ENCODE measurements at regions not wholly inside any gene's neighbourhood (a gene's known extent, or its start where the extent isn't known, plus 50 kb on each side); places are given as distances from the start of the nearest gene placed in this dataset.
"Not testable (repeated sequence)": the region's sequence is repeated elsewhere in the genome, so short reads cannot be mapped to it uniquely, and the experiment has no call there.

DNA sequence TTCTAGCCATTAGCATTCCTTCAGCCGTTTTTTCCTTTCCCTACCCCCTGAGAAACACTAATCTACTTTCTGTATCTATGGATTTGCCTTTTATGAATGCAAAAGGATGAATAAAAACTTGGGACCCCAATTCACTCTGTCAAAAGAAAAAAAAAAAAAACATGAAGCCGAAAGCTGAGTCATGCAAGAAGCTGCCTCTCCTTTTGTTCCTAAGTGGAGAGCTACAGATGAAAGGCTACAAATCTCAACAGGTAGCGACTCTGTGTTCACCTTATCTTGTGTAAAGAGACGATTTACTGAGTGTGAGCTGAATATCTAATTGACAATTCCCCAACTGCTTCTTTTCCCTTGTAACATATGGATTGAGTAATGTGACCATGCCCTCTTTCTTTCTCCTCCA is 1072.8 kb downstream of the UQCRFS1 start:
- H3K36me3 Mint-ChIP-seq (ENCODE audit: low read depth), result no peaks in the 10 kb centered on the region
- no peak overlapping the region for H3K4me3 Mint-ChIP-seq
- peaks cover 16% of the 10 kb centered on the region for H3K9me3 Mint-ChIP-seq
- no peaks in the 10 kb centered on the region for H3K27me3 Mint-ChIP-seq (ENCODE audit: low read depth)
- no peak overlapping the region for H3K27ac Mint-ChIP-seq
- no peaks in the 10 kb centered on the region for H3K4me1 Mint-ChIP-seq (ENCODE audit: low read depth)

DNA sequence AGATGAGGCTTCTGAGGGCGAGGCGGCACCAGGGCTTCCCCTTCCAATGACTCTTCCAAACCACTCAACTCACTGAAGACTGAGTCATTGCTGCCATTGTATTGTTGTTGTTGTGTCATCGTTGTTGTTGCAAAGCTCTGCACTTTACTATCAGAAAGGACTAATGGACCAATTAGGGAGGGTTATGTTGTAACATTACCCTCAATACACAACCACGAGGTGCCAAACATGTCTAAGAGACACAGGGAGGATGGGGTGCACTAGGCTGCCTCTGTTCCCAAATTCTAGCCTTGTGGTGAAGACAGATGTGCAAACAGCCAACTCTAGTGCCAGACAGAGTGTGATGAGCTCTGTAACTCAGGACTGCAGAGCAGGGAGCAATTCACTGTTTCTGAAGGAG is 1075.2 kb downstream of the UQCRFS1 start:
- H3K27ac Mint-ChIP-seq, result no peak overlapping the region
- peaks cover 18% of the 10 kb centered on the region for H3K9me3 Mint-ChIP-seq
- no peaks in the 10 kb centered on the region for H3K36me3 Mint-ChIP-seq (ENCODE audit: low read depth)
- H3K27me3 Mint-ChIP-seq (ENCODE audit: low read depth), result no peaks in the 10 kb centered on the region
- H3K4me3 Mint-ChIP-seq, result no peak overlapping the region
- H3K4me1 Mint-ChIP-seq (ENCODE audit: low read depth), result no peaks in the 10 kb centered on the region

DNA sequence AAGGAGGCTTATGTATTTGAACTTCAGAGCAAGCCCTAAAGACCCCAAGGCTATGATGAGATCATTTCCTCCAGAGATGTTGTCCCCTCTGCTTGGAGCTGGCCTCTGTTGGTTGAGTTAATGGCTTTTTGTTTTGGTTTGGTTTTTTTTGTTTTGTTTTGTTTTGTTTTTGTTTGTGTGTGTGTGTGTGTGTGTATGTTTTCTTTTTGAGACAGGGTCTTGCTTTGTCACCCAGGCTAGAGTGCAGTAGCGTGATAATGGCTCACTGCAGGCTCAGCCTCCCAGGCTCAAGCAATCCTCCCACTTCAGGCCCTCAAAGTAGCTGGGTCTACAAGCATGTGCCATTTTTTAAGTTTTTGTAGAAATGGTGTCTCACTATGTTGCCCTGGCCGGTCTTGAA is 1076.2 kb downstream of the UQCRFS1 start:
- peaks cover 18% of the 10 kb centered on the region for H3K9me3 Mint-ChIP-seq

DNA sequence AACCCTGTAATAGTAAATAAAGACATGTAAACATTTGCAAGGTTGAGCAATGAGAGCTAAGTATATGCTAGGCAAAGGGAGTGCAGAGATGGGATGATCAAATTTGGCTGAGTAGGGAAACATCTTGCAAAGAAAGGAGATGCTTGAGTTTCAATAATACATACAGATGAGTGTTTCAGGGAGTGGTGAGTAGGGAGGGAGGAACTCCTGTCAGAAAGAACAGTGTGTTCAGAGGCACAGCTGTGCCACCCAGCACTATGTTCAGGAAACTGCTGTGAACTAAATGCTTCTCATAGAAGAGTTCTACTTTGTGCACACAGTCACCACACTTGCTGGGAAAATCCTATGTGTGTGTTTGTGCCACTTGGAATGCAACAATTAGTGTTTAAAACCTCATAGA is 1077.1 kb downstream of the UQCRFS1 start:
- no peaks in the 10 kb centered on the region for H3K4me1 Mint-ChIP-seq (ENCODE audit: low read depth)
- H3K9me3 Mint-ChIP-seq, result peaks cover 14% of the 10 kb centered on the region
- no peaks in the 10 kb centered on the region for H3K27me3 Mint-ChIP-seq (ENCODE audit: low read depth)
- no peak overlapping the region for H3K27ac Mint-ChIP-seq
- H3K4me3 Mint-ChIP-seq, result no peak overlapping the region
- no peaks in the 10 kb centered on the region for H3K36me3 Mint-ChIP-seq (ENCODE audit: low read depth)

More for the DNA sequence above, 1076.2 kb downstream of the UQCRFS1 start:
- no peaks in the 10 kb centered on the region for H3K36me3 Mint-ChIP-seq (ENCODE audit: low read depth)
- no peaks in the 10 kb centered on the region for H3K4me1 Mint-ChIP-seq (ENCODE audit: low read depth)
- no peaks in the 10 kb centered on the region for H3K27me3 Mint-ChIP-seq (ENCODE audit: low read depth)
- no peak overlapping the region for H3K27ac Mint-ChIP-seq
- H3K4me3 Mint-ChIP-seq, result no peak overlapping the region

DNA sequence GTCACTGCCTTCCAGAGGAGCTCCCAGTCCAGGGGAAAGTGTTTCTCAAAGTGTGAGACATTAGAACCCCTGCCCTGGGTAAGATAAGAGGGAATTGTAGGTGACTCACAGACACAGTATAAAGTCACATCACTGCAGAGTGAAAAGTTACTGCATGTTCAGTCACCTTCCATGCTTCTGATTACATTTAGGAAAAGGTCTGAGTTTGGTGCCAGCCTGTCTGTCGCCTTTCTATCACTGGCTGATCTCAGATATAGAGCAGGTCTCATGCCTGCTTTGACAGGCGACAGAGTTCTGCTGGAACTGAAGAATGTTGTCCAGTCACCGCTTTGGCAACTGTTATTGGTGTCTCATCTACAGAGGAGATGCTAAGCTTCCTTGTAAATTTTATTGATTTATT is 1078.6 kb downstream of the UQCRFS1 start:
- Mint-ChIP-seq H3K4me3 (no peak overlapping the region), H3K36me3 (ENCODE audit: low read depth) (no peaks in the 10 kb centered on the region), H3K27me3 (ENCODE audit: low read depth) (no peaks in the 10 kb centered on the region), H3K27ac (no peak overlapping the region), H3K4me1 (ENCODE audit: low read depth) (no peaks in the 10 kb centered on the region), H3K9me3 (peaks cover 10% of the 10 kb centered on the region)

DNA sequence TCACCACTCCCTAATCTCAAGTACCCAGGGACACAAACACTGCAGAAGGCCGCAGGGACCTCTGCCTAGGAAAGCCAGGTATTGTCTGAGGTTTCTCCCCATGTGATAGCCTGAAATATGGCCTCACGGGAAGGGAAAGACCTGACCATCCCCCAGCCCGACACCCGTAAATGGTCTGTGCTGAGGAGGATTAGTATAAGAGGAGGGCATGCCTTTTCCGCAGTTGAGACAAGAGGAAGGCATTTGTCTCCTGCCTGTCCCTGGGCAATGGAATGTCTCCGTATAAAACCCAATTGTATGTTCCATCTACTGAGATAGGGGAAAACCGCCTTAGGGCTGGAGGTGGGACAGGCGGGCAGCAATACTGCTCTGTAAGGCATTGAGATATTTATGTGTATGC is 1082.1 kb downstream of the UQCRFS1 start:
- not testable (repeated sequence) for H3K9me3 Mint-ChIP-seq; H3K36me3 Mint-ChIP-seq (ENCODE audit: low read depth); H3K4me1 Mint-ChIP-seq (ENCODE audit: low read depth); H3K4me3 Mint-ChIP-seq; H3K27me3 Mint-ChIP-seq (ENCODE audit: low read depth); H3K27ac Mint-ChIP-seq

DNA sequence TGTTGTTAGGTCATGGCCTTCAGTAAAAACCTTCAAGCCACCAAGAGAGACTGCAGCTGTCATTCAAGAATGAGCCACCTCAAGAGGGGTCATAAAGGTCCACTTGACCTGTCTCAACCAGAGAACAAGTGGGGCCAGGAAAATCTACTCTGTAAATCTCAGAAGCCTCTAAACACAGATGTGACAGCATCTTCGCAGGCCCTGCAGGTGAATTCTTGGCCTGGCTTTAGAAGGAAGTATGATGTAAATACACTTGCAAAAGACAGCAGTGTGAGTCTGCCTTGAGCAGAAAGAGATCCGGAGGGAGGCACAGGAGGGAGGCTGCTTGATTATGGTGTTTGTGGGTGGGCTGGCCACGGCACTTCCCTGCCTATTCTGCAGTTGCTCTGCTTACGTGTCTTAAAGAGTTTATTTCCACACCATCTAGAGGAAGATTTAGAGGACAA is 1082.9 kb downstream of the UQCRFS1 start:
- Mint-ChIP-seq H3K36me3 (ENCODE audit: low read depth) (no peaks in the 10 kb centered on the region), H3K27me3 (ENCODE audit: low read depth) (no peaks in the 10 kb centered on the region), H3K4me1 (ENCODE audit: low read depth) (no peaks in the 10 kb centered on the region), H3K4me3 (no peak overlapping the region), H3K27ac (no peak overlapping the region), H3K9me3 (peaks cover under 1% of the 10 kb centered on the region)

DNA sequence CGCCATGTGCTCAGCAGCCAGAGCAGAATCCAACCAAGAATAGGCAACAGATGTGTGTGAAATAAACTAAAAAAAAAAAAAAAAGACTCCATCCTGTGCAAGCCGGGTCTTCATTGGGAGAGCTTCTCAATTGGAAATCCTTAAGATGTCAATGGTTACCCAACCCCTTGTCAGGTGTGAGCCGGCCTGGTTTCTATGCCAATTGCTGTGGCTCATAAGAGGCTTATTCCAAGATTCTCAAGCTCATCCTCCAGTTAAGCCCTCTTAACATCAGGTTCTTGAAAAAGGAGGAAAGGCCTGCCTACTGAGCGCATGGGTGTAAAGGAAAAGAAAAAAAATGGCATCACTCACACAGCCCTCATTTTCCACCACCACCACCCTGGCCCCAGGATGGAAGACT is 1084.6 kb downstream of the UQCRFS1 start:
- Mint-ChIP-seq H3K27me3 (ENCODE audit: low read depth) (no peaks in the 10 kb centered on the region), H3K27ac (no peak overlapping the region), H3K4me1 (ENCODE audit: low read depth) (no peaks in the 10 kb centered on the region), H3K36me3 (ENCODE audit: low read depth) (no peaks in the 10 kb centered on the region), H3K4me3 (no peak overlapping the region), H3K9me3 (no peaks in the 10 kb centered on the region)

DNA sequence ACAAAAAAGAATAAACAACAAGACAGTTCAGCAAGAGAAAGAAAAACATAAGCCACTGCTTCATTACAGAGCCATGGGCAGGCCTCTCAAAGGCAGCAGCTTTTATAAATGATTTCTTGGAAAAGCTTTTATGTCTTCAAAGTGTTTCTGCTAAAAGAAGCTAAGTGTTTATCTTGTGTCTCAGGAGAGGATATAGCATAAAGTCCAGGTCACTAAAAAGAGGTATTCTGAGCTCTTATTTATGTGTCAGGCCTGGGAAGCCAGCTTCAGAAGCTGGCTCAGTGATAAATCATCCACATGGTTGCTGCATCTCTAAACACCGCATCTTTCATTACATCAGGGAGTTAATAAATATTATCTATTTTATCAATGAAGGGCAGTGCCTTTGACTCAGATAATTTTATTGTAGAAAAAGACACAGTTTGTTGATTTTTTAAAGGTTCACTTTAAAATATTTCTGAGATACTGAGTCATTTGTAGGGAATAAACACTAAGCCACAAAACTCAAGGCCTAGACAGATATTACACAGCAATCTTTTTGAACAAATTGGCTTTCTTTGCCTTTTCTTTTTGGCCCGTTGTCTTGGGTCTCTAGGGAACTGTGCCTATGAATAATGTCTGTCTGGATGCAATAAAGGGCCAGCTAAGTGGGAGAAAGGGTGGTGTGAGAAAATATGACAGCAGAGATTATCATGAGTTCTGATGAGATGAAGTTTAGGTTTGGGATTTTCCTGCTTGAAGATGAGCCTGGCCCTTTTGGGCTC is 1086.6 kb downstream of the UQCRFS1 start:
- Mint-ChIP-seq H3K27me3 (ENCODE audit: low read depth) (no peaks in the 10 kb centered on the region), H3K36me3 (ENCODE audit: low read depth) (no peaks in the 10 kb centered on the region), H3K27ac (no peak overlapping the region), H3K4me1 (ENCODE audit: low read depth) (no peaks in the 10 kb centered on the region), H3K4me3 (no peak overlapping the region), H3K9me3 (no peaks in the 10 kb centered on the region)

DNA sequence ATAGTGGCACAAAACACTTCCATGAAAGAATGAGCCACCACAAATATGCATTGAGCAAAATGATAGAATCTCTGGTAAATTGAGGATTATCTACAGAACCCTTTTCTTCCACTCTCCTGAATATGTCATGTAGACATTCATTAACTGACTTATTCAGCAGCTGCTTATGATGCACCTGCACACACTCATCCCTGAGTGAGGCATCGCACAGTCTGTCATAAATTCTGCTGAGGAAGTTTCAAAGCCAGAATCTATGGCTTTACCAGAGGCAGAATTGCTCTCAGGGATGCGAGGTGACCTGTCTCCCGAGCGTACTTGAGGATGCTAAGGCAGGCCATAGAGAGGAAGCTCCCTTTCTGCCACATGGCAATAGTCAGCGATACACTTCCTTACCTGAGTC is 1090.2 kb downstream of the UQCRFS1 start:
- no peak overlapping the region for H3K4me3 Mint-ChIP-seq
- peaks cover 2% of the 10 kb centered on the region for H3K9me3 Mint-ChIP-seq
- H3K36me3 Mint-ChIP-seq (ENCODE audit: low read depth), result no peaks in the 10 kb centered on the region
- H3K4me1 Mint-ChIP-seq (ENCODE audit: low read depth), result no peaks in the 10 kb centered on the region
- no peaks in the 10 kb centered on the region for H3K27me3 Mint-ChIP-seq (ENCODE audit: low read depth)
- H3K27ac Mint-ChIP-seq, result no peak overlapping the region

DNA sequence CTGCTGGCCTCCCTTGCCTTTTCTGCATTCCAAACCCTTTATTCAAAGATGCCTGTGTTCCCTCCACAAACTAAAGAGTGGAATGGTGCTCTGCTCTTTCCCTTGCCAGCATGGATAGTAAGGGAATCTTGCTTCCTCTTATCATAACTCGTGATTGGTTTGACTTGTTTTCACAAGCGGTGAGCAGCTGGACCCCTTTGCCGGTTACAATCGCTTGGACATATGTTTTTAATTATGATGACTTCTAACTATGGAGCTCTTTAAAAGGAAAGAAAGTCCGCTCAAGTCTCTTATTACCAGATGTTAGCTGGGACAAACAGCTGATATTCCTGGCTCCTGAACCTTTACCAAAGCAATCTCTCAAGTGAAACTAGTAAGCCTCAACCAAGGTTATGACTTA is 1094.7 kb downstream of the UQCRFS1 start:
- Mint-ChIP-seq H3K27me3 (ENCODE audit: low read depth) (no peaks in the 10 kb centered on the region), H3K36me3 (ENCODE audit: low read depth) (no peaks in the 10 kb centered on the region), H3K4me3 (no peak overlapping the region), H3K27ac (no peak overlapping the region), H3K4me1 (ENCODE audit: low read depth) (no peaks in the 10 kb centered on the region), H3K9me3 (peaks cover 13% of the 10 kb centered on the region)

DNA sequence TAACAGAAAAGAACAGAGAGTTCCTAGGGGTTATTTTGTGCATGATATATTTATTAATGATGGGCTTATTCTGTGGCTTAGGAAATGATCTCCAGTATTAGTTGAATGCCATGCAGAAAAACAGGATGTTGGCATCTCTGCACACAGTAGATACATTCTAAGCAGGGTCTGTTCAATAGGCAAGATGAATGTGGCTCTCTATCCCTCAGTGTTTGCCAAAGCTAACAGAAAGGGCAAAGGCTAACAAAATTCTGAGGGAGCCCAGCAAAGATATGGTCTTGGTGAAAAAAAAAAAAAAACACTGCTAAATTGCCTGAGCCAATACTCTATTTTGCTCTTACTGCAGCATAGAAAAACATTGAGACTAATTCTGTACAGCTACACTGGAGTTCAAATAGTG is 1095.8 kb downstream of the UQCRFS1 start:
- no peak overlapping the region for H3K27ac Mint-ChIP-seq
- H3K4me3 Mint-ChIP-seq, result no peak overlapping the region
- no peaks in the 10 kb centered on the region for H3K27me3 Mint-ChIP-seq (ENCODE audit: low read depth)
- no peaks in the 10 kb centered on the region for H3K36me3 Mint-ChIP-seq (ENCODE audit: low read depth)
- H3K4me1 Mint-ChIP-seq (ENCODE audit: low read depth), result no peaks in the 10 kb centered on the region
- peaks cover 13% of the 10 kb centered on the region for H3K9me3 Mint-ChIP-seq

DNA sequence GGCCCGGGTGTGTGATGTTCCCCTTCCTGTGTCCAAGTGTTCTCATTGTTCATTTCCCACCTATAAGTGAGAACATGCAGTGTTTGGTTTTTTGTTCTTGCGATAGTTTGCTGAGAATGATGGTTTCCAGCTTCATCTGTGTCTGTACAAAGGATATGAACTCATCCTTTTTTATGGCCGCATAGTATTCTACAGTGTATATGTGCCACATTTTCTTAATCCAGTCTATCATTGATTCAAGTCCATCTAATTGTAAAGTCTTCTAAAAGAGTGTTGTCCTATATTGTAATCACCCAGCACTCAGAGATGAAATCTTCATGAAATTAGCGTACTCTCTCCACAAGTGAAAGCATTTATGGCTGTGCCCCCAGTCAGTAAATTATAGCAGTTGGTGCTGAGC is 1096.6 kb downstream of the UQCRFS1 start:
- H3K9me3 Mint-ChIP-seq, result peaks cover 17% of the 10 kb centered on the region
- H3K4me3 Mint-ChIP-seq; H3K27ac Mint-ChIP-seq; H3K36me3 Mint-ChIP-seq (ENCODE audit: low read depth); H3K4me1 Mint-ChIP-seq (ENCODE audit: low read depth); H3K27me3 Mint-ChIP-seq (ENCODE audit: low read depth): not testable (repeated sequence)

DNA sequence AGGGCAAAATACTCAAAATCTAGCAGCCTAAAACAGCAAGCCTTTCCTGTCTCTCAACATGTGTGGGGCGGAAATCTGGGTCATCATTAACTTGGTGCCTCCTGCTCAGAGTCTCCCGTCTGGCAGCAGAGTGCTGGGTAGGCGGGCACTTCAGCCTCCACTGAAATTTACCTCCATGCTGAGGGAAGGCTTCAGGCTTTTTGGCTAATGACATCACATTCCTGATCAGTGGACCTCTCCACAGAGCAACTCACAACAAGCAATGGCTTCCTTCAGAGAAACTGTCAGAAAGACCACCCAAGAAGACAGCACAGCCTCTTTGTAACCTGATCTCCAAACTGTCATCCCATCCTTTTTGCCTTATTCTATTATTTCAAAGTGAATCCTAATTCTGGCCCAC is 1109.0 kb downstream of the UQCRFS1 start:
- Mint-ChIP-seq H3K4me3 (no peak overlapping the region), H3K27ac (no peak overlapping the region), H3K9me3 (no peaks in the 10 kb centered on the region), H3K36me3 (ENCODE audit: low read depth) (no peaks in the 10 kb centered on the region), H3K4me1 (ENCODE audit: low read depth) (no peaks in the 10 kb centered on the region), H3K27me3 (ENCODE audit: low read depth) (no peaks in the 10 kb centered on the region)

DNA sequence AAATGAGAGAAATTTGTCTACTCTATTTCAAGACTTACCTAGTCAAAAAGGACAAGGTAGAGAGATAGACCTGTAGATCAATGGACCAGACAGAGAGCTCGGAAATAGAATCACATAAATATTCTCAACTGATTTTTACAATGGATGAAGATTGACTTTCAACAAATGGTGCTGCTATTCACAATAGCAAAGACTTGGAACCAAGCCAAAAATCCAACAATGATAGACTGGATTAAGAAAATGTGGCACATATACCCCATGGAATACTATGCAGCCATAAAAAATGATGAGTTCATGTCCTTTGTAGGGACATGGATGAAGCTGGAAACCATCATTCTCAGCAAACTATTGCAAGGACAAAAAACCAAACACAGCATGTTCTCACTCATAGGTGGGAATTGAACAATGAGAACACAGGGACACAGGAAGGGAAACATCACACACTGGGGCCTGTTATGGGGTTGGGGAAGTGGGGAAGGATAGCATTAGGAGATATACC is 1128.2 kb downstream of the UQCRFS1 start:
- not testable (repeated sequence) for H3K27ac Mint-ChIP-seq; H3K4me3 Mint-ChIP-seq; H3K36me3 Mint-ChIP-seq (ENCODE audit: low read depth); H3K27me3 Mint-ChIP-seq (ENCODE audit: low read depth); H3K4me1 Mint-ChIP-seq (ENCODE audit: low read depth)
- H3K9me3 Mint-ChIP-seq, result peaks cover 27% of the 10 kb centered on the region

DNA sequence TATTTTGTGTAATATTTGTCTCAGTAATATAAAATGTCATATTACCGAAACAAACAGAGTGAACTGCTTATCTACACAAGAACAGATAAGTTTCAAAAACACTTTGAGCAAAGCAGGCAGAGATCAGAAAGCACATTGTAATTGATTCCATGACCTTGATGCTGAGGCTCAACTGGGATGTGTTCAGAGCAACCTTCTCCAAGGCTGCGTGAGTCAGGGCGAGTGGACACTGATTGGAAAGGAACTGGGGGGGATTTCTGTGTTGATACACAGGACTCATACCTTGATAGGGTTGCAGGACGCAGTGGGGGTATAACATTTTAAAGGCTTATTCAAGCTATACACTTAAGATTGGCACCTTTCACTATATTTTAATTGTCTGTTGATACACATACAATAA is 1136.3 kb downstream of the UQCRFS1 start:
- Mint-ChIP-seq H3K4me3 (no peak overlapping the region), H3K9me3 (peaks cover 9% of the 10 kb centered on the region), H3K36me3 (ENCODE audit: low read depth) (no peaks in the 10 kb centered on the region), H3K27me3 (ENCODE audit: low read depth) (no peaks in the 10 kb centered on the region), H3K27ac (no peak overlapping the region), H3K4me1 (ENCODE audit: low read depth) (no peaks in the 10 kb centered on the region)
